Adrenal gland (tissue), 5 donors: ENCODE measurements at regions not wholly inside any gene's neighbourhood (a gene's known extent, or its start where the extent isn't known, plus 50 kb on each side); places are given as distances from the start of the nearest gene placed in this dataset.

Experiments
- POLR2A ChIP-seq, 2 donors: fragments of 450-650 bp; IDR thresholded peaks; one replicate each; pipeline ENCODE4 v1.6.1; 2017; ENCODE audit warnings: antibody characterized with exemption in 2 of 2, mild to moderate bottlenecking in 2 of 2, moderate library complexity in 1 of 2
- TF ChIP-seq, protein P1 (sequence below), 6 experiments: fragments of 450-650 bp in 4 of 6; fragments of 200-600 bp in 2 of 6; sonication (generic) in 1 of 6; IDR thresholded peaks; 1 replicate in 5 of 6; 2 replicates in 1 of 6; pipeline versions ENCODE4 v1.5.1 to v1.8.0; 2016 to 2021; ENCODE audit warnings: antibody characterized with exemption in 6 of 6, mild to moderate bottlenecking in 2 of 6, moderate library complexity in 1 of 6
- donor health status: DM: no; HTN: no; CAD: no.

DNA sequence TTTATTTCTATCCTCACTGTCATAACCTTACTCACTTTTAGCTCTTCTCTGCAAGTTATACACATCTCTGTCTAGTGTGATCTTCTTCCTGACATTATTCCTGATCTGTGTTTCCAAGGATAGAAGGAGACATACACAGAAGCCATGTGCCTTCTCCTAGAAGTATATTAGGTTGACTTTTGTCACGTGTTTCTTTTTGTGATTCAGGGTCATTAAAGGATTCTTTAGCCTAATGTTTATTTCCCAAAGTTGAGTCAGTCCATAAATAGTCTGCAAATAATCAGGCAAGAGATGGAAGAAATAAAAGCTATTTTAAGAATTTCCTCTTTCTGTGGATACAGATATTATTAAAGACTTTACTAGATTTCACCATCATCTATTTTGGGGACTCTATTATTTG is 214.1 kb upstream of the GOT2 start:
- no peak for TF ChIP-seq POLR2A (IDR thresholded peaks at IDR 0.05)
- TF ChIP-seq, protein P1, sequence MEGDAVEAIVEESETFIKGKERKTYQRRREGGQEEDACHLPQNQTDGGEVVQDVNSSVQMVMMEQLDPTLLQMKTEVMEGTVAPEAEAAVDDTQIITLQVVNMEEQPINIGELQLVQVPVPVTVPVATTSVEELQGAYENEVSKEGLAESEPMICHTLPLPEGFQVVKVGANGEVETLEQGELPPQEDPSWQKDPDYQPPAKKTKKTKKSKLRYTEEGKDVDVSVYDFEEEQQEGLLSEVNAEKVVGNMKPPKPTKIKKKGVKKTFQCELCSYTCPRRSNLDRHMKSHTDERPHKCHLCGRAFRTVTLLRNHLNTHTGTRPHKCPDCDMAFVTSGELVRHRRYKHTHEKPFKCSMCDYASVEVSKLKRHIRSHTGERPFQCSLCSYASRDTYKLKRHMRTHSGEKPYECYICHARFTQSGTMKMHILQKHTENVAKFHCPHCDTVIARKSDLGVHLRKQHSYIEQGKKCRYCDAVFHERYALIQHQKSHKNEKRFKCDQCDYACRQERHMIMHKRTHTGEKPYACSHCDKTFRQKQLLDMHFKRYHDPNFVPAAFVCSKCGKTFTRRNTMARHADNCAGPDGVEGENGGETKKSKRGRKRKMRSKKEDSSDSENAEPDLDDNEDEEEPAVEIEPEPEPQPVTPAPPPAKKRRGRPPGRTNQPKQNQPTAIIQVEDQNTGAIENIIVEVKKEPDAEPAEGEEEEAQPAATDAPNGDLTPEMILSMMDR (IDR thresholded peaks at IDR 0.05), result no peak
